Activated CD8-positive, alpha-beta memory T cell treated with anti-CD3 and anti-CD28 coated beads, Interleukin-2, amount 10 ng/mL, durations not matched to agents 7 days and 5 days (primary cell): ENCODE measurements at regions not wholly inside any gene's neighbourhood (a gene's known extent, or its start where the extent isn't known, plus 50 kb on each side); places are given as distances from the start of the nearest gene placed in this dataset.

Experiments used
- ATAC-seq: fragments of 150-1000 bp; cut with Tn5 transposase; one replicate; pipeline ENCODE4 v1.10.0; 2021; ENCODE audit warnings: moderate library complexity
- CTCF ChIA-PET: fragments of 350-600 bp; sonication (Branson Sonifier 250); formaldehyde crosslinking; loops from one replicate; lab custom pipeline; 2021; ENCODE audit warnings: antibody characterized with exemption; lab: Charles Lee
- DNase-seq: peaks from one replicate; pipeline ENCODE4 v3.0.0-alpha.2; 2020
- H3K27ac Mint-ChIP-seq: one replicate; pipeline ENCODE4 v1.8.0; 2021; ENCODE audit warnings: mild to moderate bottlenecking, mixed read lengths
- H3K27me3 Mint-ChIP-seq: one replicate; pipeline ENCODE4 v1.8.0; 2021; ENCODE audit warnings: mixed read lengths
- H3K36me3 Mint-ChIP-seq: one replicate; pipeline ENCODE4 v1.8.0; 2021; ENCODE audit warnings: mild to moderate bottlenecking, mixed read lengths
- H3K4me1 Mint-ChIP-seq: one replicate; pipeline ENCODE4 v1.8.0; 2021; ENCODE audit warnings: mixed read lengths
- H3K4me3 Mint-ChIP-seq: one replicate; pipeline ENCODE4 v1.8.0; 2021; ENCODE audit warnings: mild to moderate bottlenecking, moderate library complexity, mixed read lengths
- H3K9me3 Mint-ChIP-seq: one replicate; pipeline ENCODE4 v1.8.0; 2022; ENCODE audit warnings: low read depth, mixed read lengths

- Mint-ChIP-seq H3K4me3 (no peak overlapping the region), H3K27ac (no peak overlapping the region), H3K4me1 (no peaks in the 10 kb centered on the region), H3K36me3 (no peaks in the 10 kb centered on the region), H3K9me3 (peaks cover 2% of the 10 kb centered on the region), H3K27me3 (peaks cover 23% of the 10 kb centered on the region)
- ATAC-seq (no peak), DNase-seq (no peak)
- CTCF ChIA-PET = no interaction called here
Measured at GRCh38 chr6:43947860-43948259, 177.8 kb downstream of the VEGFA start.

GRCh38 chr6:43946641-43947363 is 176.8 kb downstream of the VEGFA start:
- H3K27ac Mint-ChIP-seq = no peak overlapping the region
- CTCF ChIA-PET = no interaction called here
- no peaks in the 10 kb centered on the region for H3K4me1 Mint-ChIP-seq
- no peak overlapping the region for H3K4me3 Mint-ChIP-seq
- H3K36me3 Mint-ChIP-seq = no peaks in the 10 kb centered on the region
- ATAC-seq (no peak), DNase-seq (no peak)
- H3K27me3 Mint-ChIP-seq = peaks cover 23% of the 10 kb centered on the region
- H3K9me3 Mint-ChIP-seq = peaks cover 2% of the 10 kb centered on the region

GRCh38 chr6:43945768-43946080 is 175.7 kb downstream of the VEGFA start:
- no peak for DNase-seq
- Mint-ChIP-seq H3K9me3 (peaks cover 2% of the 10 kb centered on the region), H3K27ac (no peak overlapping the region), H3K4me3 (no peak overlapping the region), H3K27me3 (peaks cover 22% of the 10 kb centered on the region), H3K36me3 (no peaks in the 10 kb centered on the region), H3K4me1 (no peaks in the 10 kb centered on the region)
- no peak for ATAC-seq
- CTCF ChIA-PET = no interaction called here

GRCh38 chr6:43944908-43945767 is 175.1 kb downstream of the VEGFA start:
- no peaks in the 10 kb centered on the region for H3K36me3 Mint-ChIP-seq
- CTCF ChIA-PET = no interaction called here
- H3K4me1 Mint-ChIP-seq = no peaks in the 10 kb centered on the region
- peaks cover 21% of the 10 kb centered on the region for H3K27me3 Mint-ChIP-seq
- peaks cover 2% of the 10 kb centered on the region for H3K9me3 Mint-ChIP-seq
- ATAC-seq (no peak), DNase-seq (no peak)
- no peak overlapping the region for H3K27ac Mint-ChIP-seq
- no peak overlapping the region for H3K4me3 Mint-ChIP-seq

GRCh38 chr6:43943781-43944250 is 173.8 kb downstream of the VEGFA start:
- Mint-ChIP-seq H3K9me3 (peaks cover 2% of the 10 kb centered on the region), H3K27me3 (peaks cover 17% of the 10 kb centered on the region), H3K4me1 (no peaks in the 10 kb centered on the region), H3K27ac (no peak overlapping the region), H3K4me3 (no peak overlapping the region), H3K36me3 (no peaks in the 10 kb centered on the region)
- DNase-seq (no peak), ATAC-seq (no peak)
- CTCF ChIA-PET = no interaction called here

- ATAC-seq (no peak), DNase-seq (no peak)
- no peak overlapping the region for H3K4me3 Mint-ChIP-seq
- peaks cover 17% of the 10 kb centered on the region for H3K27me3 Mint-ChIP-seq
- CTCF ChIA-PET = no interaction called here
- H3K4me1 Mint-ChIP-seq = no peaks in the 10 kb centered on the region
- no peak overlapping the region for H3K27ac Mint-ChIP-seq
- no peaks in the 10 kb centered on the region for H3K36me3 Mint-ChIP-seq
- peaks cover 2% of the 10 kb centered on the region for H3K9me3 Mint-ChIP-seq
Measured at GRCh38 chr6:43943099-43943766, 173.2 kb downstream of the VEGFA start.

GRCh38 chr6:43942616-43943015 is 172.6 kb downstream of the VEGFA start:
- Mint-ChIP-seq H3K36me3 (no peaks in the 10 kb centered on the region), H3K4me1 (no peaks in the 10 kb centered on the region), H3K27me3 (peaks cover 19% of the 10 kb centered on the region), H3K4me3 (no peak overlapping the region), H3K9me3 (peaks cover 2% of the 10 kb centered on the region), H3K27ac (no peak overlapping the region)
- ATAC-seq (no peak), DNase-seq (no peak)
- CTCF ChIA-PET = no interaction called here

- Mint-ChIP-seq H3K27ac (no peak overlapping the region), H3K27me3 (peaks cover 18% of the 10 kb centered on the region), H3K4me3 (no peak overlapping the region), H3K4me1 (no peaks in the 10 kb centered on the region), H3K36me3 (no peaks in the 10 kb centered on the region), H3K9me3 (peaks cover 2% of the 10 kb centered on the region)
- DNase-seq = no peak
- ATAC-seq = no peak
- CTCF ChIA-PET = no interaction called here
Measured at GRCh38 chr6:43942011-43942442, 172.0 kb downstream of the VEGFA start.

GRCh38 chr6:43941174-43941573 is 171.2 kb downstream of the VEGFA start:
- H3K27me3 Mint-ChIP-seq = peaks cover 12% of the 10 kb centered on the region
- CTCF ChIA-PET = no interaction called here
- H3K27ac Mint-ChIP-seq = no peak overlapping the region
- no peaks in the 10 kb centered on the region for H3K4me1 Mint-ChIP-seq
- H3K36me3 Mint-ChIP-seq = no peaks in the 10 kb centered on the region
- H3K4me3 Mint-ChIP-seq = no peak overlapping the region
- H3K9me3 Mint-ChIP-seq = peaks cover 2% of the 10 kb centered on the region
- ATAC-seq (no peak), DNase-seq (no peak)

GRCh38 chr6:43940393-43941087 is 170.5 kb downstream of the VEGFA start:
- Mint-ChIP-seq H3K4me3 (no peak overlapping the region), H3K27ac (no peak overlapping the region), H3K27me3 (peaks cover 8% of the 10 kb centered on the region), H3K9me3 (peaks cover 2% of the 10 kb centered on the region), H3K4me1 (no peaks in the 10 kb centered on the region), H3K36me3 (no peaks in the 10 kb centered on the region)
- DNase-seq (no peak), ATAC-seq (no peak)
- CTCF ChIA-PET = no interaction called here

- no peak for DNase-seq
- Mint-ChIP-seq H3K4me3 (no peak overlapping the region), H3K4me1 (no peaks in the 10 kb centered on the region), H3K9me3 (peaks cover 2% of the 10 kb centered on the region), H3K27ac (no peak overlapping the region), H3K27me3 (peaks cover 8% of the 10 kb centered on the region), H3K36me3 (no peaks in the 10 kb centered on the region)
- CTCF ChIA-PET = no interaction called here
- ATAC-seq = no peak
Measured at GRCh38 chr6:43940071-43940392, 170.0 kb downstream of the VEGFA start.

GRCh38 chr6:43939281-43940070 is 169.5 kb downstream of the VEGFA start:
- ATAC-seq (no peak), DNase-seq (no peak)
- no peak overlapping the region for H3K4me3 Mint-ChIP-seq
- no peak overlapping the region for H3K27ac Mint-ChIP-seq
- H3K27me3 Mint-ChIP-seq = peaks cover 5% of the 10 kb centered on the region
- no peaks in the 10 kb centered on the region for H3K36me3 Mint-ChIP-seq
- CTCF ChIA-PET = no interaction called here
- peaks cover 1% of the 10 kb centered on the region for H3K9me3 Mint-ChIP-seq
- no peaks in the 10 kb centered on the region for H3K4me1 Mint-ChIP-seq
